ENCODE measurements at regions not wholly inside any gene's neighbourhood (a gene's known extent, or its start where the extent isn't known, plus 50 kb on each side); places are given as distances from the start of the nearest gene placed in this dataset.

DNA sequence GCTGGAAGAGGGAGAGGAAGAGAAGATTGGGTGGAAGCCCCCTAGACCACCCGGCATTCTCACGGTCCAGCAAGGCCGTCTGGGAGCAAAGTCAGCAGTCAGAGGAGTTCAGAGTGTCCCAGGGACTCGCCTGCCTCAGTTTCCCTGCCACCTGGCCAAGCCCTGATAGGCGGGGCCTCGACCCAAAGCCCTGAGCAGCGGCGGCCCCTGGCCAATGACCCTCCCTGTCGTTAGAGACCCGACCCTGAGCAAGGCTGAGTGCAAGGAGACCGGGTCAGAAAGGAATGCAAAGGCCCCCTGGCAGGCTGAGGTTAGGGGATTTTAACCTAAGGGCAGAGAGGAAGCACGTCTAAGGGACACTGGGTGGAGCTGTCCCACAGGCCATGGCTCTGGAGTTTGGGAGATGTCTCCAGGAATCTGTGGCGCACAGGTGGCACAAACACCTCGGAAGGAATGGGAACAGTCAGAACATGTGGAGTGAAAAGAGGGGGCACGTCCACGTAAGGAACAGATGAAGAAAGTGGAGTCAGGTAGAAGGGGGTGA lies 196.8 kb upstream of the PDE1C start:
- DNase-seq (ENCODE audit: low read depth, low spot score): no peak

GRCh38 chr7:32264702-32265284 lies 194.6 kb upstream of the PDE1C start:
- no peak for DNase-seq (ENCODE audit: low read depth, low spot score)

DNA sequence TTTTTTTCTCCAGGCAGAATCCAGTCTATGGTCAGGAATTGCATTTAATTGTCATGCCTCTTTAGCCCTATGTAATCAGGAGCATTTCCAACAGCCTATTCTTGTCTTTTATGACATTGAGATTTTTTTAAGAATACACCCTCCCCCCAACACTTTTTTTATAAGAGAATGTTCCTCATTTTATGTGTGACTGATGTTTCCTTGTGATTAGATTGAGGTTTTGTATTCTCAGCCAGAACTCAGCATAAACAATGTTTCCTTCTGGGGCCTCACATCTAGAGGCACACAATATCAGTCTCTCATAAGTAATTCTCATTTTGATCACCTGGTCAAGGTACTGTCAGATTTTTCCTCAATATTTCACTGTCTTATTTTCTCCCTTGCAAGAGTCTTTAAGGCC lies 193.4 kb upstream of the PDE1C start:
- no peak for DNase-seq (ENCODE audit: low read depth, low spot score)

DNA sequence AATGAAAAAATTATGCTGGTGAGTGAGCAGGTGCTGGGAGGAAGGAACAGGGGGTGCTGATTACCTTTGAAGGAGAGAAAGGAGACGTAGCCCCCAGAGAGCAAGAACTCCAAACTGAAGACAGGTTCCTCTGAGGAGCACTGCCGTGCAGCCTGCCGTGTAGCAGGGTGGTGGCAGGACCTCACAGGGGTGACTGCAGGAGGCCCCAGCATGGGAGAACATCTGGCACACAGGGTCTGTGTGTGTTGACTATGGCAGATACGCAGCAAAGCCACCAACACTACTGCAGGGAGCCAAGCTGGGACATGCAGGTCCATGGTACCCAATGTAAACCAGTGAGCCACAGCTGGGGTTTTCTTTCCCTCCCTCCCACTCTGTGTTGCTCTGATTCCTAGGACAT lies 192.1 kb upstream of the PDE1C start:
- DNase-seq (ENCODE audit: low read depth, low spot score): no peak

GRCh38 chr7:32259931-32260596 lies 189.9 kb upstream of the PDE1C start:
- no peak for DNase-seq (ENCODE audit: low read depth, low spot score)

- no peak for DNase-seq (ENCODE audit: low read depth, low spot score)
Measured at GRCh38 chr7:32258265-32258664, 188.1 kb upstream of the PDE1C start.

- DNase-seq (ENCODE audit: low read depth, low spot score): no peak
Measured at GRCh38 chr7:32257621-32258020, 187.4 kb upstream of the PDE1C start.

DNA sequence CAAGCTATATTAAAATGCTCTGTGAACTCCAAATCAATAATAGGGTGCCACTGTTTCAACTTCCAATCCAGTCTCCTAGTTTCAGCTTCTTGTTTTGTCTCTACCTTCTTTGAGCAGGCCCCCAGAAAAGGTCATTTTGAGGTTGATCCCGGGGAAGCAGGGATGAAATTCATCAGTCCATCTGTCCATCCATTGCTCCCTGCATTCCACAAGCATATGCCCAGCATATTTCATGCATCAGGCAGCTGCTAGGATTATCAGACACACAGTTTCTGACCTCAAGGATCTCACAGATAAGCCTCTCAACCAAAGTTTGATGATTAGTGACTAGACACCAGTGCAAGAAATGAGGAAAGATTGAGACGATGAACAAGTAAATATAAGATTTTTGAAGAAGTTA lies 186.6 kb upstream of the PDE1C start:
- DNase-seq (ENCODE audit: low read depth, low spot score): no peak

- no peak for DNase-seq (ENCODE audit: low read depth, low spot score)
Measured at GRCh38 chr7:32256376-32256775, 186.2 kb upstream of the PDE1C start.

DNA sequence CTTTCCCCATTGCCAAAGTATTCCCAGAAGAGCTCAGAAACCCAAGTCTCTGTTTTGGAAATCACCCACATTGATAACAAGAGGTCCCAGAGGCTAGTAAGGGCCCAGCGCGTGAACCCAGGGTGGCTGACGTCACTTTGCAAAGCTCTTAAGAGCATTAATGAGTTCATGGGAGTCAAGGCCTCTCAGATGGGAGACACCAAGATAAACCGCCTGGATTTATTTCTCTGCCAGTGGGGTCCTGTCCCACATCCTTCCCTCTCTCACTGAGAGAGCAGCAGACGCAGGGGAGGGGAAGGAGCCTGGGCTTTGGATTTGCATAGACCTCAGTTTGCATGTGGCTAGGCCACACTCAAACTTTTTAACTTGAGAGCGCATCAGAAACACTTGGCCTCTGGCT lies 184.8 kb upstream of the PDE1C start:
- no peak for DNase-seq (ENCODE audit: low read depth, low spot score)

DNA sequence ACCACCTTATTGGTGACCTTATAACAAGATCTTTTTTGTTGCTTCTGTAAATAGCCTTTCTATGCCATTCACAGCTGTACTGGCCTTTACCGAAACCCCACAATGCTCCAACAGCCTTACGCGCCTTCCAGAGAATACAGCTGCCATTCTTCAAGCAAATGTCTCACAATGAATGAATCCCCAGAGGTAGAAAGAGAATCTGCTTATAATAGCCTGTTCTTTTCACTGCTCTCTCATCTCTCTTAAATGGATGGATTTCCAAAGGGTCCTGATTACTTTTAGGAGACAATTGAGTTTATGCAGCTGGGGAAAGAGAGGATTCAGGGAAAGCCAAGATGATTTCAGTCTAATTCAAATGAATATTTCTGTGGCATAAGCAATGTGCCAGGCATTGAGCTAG lies 183.1 kb upstream of the PDE1C start:
- no peak for DNase-seq (ENCODE audit: low read depth, low spot score)

DNA sequence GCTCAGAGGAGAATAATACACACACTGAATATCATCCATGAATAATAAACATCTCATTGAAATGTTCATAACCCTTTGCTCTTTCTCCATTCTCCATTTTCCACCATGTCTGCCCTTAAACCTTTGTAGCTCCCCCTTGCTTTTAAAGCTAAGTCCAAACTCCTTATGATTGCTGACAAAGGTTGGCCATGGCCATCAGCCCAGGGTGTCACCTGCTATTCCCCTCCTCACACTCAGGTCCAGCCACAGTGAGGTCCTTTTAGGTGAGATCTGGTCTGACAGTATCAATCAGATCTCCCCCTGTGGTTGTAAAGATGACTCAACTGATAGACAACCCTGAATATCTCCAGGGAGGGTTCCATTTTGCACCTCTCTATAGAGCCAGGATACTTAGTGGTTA lies 181.5 kb upstream of the PDE1C start:
- DNase-seq (ENCODE audit: low read depth, low spot score): no peak

- no peak for DNase-seq (ENCODE audit: low read depth, low spot score)
Measured at GRCh38 chr7:32250471-32251260, 180.5 kb upstream of the PDE1C start.

GRCh38 chr7:32250003-32250402 lies 179.8 kb upstream of the PDE1C start:
- DNase-seq (ENCODE audit: low read depth, low spot score): no peak

DNA sequence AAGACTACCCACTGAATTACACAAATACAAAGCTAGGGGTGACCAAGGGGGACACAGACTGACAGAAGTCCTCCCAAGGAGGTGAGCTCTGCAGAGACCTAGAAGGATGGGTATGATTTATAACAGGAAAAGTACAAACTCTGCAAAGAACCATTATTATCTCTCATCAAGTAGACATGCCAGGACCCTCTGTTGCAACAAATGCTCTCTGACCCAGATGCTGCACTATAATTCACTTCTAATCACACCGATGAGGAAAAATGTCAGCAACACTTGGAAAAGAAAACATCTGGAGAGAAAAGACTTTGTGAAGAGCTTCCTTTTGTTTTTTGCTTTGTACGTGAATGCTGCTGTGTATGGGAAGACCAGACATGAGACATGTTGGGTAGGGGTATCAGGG lies 178.3 kb upstream of the PDE1C start:
- DNase-seq (ENCODE audit: low read depth, low spot score): no peak

- DNase-seq (ENCODE audit: low read depth, low spot score): no peak
Measured at GRCh38 chr7:32244806-32245345, 174.7 kb upstream of the PDE1C start.

DNA sequence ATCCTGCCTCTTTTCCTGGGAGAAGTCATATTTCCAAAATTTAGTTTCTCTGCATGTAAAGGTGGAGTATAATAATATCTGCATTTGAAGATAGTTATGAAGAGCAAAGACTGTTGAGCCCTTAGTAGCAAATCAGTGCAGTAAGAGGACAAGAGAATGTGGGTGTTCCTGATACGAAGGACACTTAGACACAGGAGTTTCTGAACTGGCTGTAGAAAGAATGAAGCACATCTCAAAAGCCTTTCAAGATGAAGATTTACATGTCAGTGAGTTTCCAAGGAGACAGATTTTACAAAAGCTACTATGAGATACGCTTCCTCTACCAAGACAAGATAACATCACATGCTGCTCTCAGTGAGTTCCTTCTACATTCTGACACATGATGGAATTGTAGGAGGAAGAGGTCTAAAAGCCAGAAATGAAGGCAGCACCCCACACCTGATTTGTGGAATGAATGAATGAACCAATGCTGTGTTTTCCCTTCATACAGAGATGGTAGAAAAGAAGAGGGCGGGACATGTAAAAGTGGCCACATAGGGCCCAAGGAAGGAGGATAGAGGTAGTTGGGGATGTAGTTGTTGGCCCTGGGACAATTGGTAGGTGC lies 173.6 kb upstream of the PDE1C start:
- DNase-seq (ENCODE audit: low read depth, low spot score): no peak

DNA sequence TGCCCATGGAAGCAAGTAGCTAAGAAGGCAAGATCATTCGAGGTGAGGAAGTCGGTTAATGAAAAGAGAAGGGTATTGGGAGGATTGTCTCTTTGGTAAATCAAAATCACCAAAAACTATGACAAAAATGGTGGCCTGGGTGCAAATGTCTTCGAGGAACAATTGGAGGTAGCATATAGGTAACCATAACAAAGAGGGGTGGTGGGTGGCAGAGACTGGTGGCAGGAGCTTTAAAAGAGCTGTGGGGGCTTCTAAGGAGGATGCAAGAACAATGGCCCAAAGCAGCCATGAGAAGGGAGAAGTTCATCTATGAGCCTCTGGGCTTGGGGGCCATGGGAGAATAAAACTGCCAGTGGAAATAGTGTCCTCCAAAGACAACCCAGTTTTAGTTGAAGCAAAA lies 172.2 kb upstream of the PDE1C start:
- DNase-seq (ENCODE audit: low read depth, low spot score): no peak

- no peak for DNase-seq (ENCODE audit: low read depth, low spot score)
Measured at GRCh38 chr7:32241636-32242035, 171.4 kb upstream of the PDE1C start.

DNA sequence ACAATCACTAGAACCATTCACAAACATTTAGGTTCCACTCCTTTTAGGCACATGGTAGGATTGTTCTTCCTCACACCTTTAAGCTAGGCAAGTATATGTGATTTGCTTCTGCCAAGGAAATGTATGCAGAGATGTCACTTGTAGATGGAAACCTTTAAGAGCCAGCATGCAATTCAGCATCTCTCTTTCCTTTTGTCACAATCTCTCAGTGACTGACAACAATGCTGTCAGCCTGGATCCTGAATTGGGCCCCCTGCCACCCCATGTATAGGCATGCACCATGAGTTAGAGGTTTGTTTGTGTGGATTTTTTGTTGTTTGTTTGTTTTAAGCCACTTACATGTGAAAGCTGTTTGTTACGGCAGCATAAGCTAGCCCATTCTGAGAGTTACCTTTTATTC lies 169.6 kb upstream of the PDE1C start:
- no peak for DNase-seq (ENCODE audit: low read depth, low spot score)

GRCh38 chr7:32228601-32229000 lies 158.4 kb upstream of the PDE1C start:
- DNase-seq (ENCODE audit: low read depth, low spot score): no peak

DNA sequence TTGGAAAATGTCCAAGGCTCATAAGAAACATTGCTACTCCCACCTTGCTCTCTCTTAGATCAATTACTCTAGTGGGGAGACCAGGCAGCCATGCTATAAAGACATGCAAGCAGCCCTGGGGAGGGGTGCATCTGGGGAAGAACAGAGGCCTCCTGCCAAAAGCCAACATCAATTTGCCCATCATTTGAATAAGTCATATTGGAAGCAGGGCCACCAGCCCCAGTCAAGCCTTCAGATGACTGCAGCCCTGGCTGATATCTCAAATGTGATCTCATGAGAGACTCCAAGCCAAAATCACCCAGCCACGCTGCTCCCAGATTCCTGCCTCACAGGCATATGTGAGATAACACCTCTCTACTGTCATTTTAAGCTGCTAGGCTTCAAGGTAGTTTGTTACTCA lies 157.5 kb upstream of the PDE1C start:
- no peak for DNase-seq (ENCODE audit: low read depth, low spot score)

All from iPS DF 19.7 (cell line).